HG03175 (cell line): ENCODE measurements at regions not wholly inside any gene's neighbourhood (a gene's known extent, or its start where the extent isn't known, plus 50 kb on each side); places are given as distances from the start of the nearest gene placed in this dataset.

ENCODE experiments used
- ATAC-seq: cut with Tn5 transposase; IDR thresholded peaks from one replicate; pipeline ENCODE4 v1.9.1; 2021; ENCODE audit warnings: mild to moderate bottlenecking, moderate library complexity; ENCODE audit not compliant: unreplicated experiment

DNA sequence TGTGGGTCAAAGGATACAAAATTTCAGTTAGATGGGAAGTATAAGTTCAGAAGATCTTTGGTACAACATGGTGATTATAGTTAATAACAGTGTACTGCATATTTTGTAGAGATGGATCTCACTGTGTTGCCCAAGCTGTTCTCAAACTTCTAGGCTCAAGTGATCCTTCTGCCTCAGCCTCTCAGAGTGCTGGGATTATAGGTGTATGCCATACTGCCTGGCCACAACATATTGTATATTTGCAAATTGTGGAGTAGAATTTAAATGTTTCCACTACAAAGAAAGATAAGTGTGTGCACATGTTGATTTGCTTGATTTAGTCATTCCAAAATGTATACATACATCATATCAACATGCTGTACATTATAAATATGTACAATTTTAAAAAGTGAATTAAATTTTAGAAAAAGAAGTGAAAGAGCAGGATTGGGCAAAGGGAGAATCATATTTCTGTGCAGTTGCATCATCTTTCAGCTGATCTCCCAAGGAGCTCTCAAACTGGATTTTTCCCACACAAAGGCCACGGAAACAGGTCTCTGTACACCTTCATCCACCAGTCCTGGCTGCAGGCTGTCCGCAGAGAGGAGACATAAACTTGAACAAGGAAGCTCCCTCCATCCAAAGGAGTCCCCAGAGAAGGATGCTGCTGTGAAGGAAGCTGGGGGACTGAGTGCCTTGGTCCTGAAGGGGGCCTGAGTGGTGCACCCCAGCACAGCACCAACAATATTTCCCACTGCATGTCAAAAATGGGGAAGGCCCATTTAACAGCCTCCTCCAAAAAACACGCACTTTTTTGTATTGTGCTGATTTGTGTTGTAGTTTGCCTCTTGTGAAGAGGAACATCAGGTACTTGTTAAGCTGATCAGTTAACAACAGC lies 217.1 kb upstream of the GHITM start:
- no peak for ATAC-seq

- ATAC-seq = no peak
Observed at GRCh38 chr10:83925133-83925532, 214.2 kb upstream of the GHITM start.

DNA sequence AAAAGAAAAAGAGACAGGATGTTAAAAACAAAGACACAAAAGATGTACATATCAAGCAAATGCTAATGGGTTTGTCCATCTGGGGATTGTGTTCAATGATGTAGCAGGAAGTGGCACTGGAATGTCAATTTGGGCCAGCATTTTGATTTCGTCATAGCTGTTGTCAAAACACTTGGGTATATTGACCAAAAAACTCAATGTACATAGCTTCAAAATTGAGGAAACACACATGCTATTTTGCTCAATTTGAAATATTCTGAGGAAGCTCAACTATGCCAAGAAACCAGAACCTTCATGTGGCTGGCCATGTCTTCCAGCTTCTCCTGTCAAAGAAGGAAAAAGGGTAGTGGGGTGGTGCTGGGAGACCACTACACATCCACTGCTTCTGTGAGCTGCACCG lies 212.7 kb upstream of the GHITM start:
- ATAC-seq = no peak

- no peak for ATAC-seq
Observed at GRCh38 chr10:83927166-83927565, 212.1 kb upstream of the GHITM start.

- no peak for ATAC-seq
Observed at GRCh38 chr10:83929399-83929798, 209.9 kb upstream of the GHITM start.

DNA sequence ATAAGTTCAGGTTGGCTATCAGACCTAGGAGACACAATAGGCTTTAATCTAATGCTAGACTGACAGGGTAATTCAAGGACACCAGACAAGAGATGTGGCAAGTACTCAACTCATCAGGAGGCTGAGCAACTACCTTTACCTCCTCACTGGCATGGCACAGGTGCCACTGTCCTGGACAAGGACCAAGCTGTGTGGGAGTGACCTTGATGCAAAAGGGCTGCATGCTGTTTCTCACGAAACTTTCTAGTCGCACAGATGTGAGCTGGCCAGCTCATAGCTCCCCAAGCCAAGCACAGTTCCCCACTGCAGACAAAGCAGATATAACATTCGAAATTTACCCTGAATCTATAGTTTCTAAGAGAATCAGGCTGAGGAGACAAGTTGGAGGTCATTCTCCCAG lies 207.6 kb upstream of the GHITM start:
- no peak for ATAC-seq

GRCh38 chr10:83932245-83932644 lies 207.1 kb upstream of the GHITM start:
- no peak for ATAC-seq

- ATAC-seq = no peak
Observed at GRCh38 chr10:83934062-83934461, 205.2 kb upstream of the GHITM start.

DNA sequence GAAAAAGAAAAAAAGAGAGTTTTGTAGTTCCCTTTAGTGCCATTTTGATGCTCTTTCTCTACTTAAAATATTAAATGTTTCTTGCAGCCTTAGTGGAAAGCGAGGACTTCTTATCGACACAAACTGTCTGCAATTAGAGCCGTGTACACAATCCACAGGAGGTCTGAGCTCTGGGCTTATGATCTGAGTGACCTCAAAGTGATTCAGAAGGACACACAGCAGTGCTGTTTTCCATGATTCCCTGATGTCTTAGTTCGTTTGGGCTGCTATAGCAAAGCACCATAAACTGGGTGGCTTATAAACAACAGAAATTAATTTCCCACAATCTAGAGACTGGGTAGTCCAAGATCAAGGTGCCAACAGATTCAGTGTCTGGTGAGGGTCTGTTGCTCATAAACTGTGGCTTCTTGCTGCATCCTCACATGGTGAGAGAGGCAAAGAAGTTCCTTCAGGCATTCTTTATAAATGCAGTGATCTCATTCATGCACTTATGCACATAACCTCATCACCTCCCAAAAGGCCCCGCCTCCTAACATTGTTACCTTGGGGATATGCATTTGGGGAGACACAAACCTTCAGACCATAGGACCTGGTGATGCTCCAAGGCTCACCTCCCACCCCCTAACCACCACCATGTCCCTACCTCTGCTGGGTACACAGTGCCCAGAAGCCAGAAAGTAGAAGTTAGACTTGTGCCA lies 204.5 kb upstream of the GHITM start:
- no peak for ATAC-seq

DNA sequence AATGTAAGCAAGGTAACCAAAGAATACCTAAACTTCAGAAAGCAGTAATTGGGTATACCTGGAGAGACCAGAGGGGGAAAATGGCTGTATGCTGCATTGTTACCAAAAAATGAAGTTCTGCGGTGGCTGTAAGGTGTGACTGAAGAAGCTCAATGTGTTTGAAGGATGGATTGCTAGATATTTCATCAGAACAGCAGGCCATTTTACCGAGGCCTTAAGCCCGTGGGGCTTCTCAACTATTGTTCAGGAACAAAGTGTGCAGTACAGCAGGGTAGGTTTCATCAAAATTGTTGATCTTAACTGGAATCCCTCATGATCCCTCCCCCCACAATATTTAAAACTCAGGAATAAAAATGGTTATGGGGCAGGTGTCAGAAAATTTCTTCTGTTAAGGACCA lies 204.0 kb upstream of the GHITM start:
- no peak for ATAC-seq

DNA sequence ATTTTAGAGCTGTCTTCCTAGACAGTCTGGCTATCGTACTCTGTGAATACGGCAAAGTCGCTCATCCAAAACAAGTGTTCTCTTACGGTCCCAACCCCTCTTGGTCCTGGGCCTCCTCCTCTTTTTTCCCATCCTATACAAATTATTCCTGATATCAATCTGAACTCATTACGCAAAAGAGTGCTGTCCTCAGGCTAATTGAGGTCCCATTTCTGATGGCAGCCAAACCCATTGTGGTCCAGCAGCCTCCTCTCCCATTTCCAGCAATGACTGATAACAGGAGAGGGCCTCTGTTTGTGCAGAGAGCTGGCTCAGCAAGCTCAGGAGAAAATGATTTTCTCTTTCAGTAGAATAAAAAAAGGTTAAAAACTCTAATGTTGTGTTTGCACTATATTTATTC lies 203.4 kb upstream of the GHITM start:
- no peak for ATAC-seq

- no peak for ATAC-seq
Observed at GRCh38 chr10:83937161-83937560, 202.1 kb upstream of the GHITM start.

DNA sequence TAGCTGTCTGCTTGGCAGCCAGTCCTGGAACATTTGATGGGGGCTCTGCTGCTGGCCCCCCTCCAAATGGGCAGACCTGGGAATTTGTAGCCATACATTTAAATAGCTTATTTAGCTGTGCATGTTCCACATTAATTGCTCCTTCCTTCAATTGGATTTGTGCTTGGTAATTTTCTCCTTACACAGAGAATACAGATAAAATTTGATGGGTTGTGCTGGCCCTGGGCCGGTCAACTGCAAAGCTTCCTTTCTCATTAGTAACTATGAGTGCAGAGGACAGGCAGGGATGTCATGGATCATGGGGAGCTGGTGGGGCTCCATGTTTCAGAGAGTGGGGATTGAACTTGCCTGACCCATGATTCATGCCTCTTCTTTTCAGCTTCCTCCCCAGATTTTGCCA lies 201.5 kb upstream of the GHITM start:
- ATAC-seq = no peak

GRCh38 chr10:83941189-83941588 lies 198.1 kb upstream of the GHITM start:
- no peak for ATAC-seq

DNA sequence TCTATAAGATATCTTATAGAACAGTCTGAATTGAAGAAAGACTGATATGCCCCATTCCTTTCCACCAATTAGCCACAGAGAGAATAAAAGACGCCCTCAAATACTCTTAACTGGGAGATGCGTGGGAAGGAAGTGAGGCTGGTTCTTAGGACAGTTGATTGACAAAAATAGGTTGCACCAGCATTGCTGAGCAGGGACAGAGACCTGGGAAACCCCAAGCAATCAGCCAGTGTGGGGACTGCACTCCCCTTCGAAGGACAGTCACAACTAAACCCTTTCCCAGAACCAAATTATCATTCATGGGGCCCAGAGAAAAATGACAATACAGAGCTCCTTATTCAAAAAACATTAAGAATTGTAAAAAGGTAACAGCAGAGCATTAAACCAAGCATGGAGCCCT lies 196.9 kb upstream of the GHITM start:
- no peak for ATAC-seq

DNA sequence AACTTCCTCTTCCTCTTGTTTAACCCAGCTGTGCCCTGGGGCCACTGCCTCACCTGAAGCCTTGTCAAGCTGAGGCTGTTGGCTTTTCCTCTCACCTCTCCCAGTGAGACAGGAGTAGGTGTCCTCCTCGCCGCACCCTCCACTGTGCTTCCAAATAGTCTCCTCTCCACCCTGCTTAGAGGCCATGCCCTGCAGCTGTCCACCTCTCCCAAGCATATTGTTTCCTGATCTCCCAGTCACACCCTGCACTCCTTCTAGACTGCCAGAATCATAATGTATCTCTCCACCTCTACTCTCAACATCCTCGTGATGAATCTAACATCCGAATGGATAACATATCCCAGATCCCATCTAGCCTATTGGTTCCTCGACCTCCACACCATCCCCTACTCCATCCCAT lies 196.3 kb upstream of the GHITM start:
- ATAC-seq = no peak

- no peak for ATAC-seq
Observed at GRCh38 chr10:83943920-83944319, 195.4 kb upstream of the GHITM start.

- no peak for ATAC-seq
Observed at GRCh38 chr10:83945982-83946718, 193.2 kb upstream of the GHITM start.

GRCh38 chr10:83952314-83952713 lies 187.0 kb upstream of the GHITM start:
- ATAC-seq = no peak

GRCh38 chr10:83953589-83953988 lies 185.7 kb upstream of the GHITM start:
- no peak for ATAC-seq

- ATAC-seq = no peak
Observed at GRCh38 chr10:83954193-83954799, 185.0 kb upstream of the GHITM start.
